NCI-H2196 treated with DMSO at 0.1 percent for 48 hours (cell line): ENCODE measurements at regions not wholly inside any gene's neighbourhood (a gene's known extent, or its start where the extent isn't known, plus 50 kb on each side); places are given as distances from the start of the nearest gene placed in this dataset.

ENCODE experiments used
- DNase-seq: peaks from one replicate; lab custom pipeline; 2025; ENCODE audit not compliant: unreplicated experiment; lab: John Stamatoyannopoulos, UW

DNA sequence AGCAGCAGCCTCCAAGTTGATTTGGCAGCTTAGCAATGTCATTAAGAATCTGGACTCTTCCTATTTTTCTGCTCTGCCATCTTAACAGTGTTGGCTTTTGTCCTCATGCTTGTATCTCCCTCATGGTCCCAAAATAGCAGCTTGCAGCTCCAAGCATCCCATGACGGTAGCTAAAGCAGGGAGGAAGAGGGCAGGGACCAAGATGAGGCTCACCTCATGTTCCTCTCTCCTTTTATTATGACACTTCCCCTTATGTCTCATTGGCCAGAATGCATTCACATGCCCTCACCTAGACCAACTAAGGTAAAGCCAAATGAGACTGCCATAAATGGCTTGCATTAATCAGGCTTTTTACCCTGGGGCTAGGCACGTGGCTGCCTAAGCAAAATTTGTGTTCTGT, 382.4 kb downstream of the SHQ1 start:
- no peak for DNase-seq

DNA sequence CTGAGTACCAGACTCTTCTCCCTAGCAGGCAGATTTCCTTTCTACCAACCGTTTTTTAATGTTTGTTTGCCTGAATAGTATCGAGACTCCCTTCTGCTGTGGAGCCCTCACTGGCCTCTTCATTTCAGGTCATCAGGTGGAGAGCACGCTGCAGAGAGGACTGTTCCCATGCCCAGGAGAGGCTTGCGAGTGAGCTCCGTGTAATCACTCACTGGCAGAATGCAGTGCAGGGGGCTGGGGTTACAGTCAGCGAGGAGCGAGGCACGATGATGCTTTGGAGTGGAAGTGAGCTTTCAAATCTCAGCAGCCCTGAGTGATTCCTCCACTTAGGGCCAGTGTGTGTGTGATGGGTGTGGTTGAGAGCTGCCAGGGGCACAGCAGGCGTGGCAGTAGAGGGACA, 385.2 kb downstream of the SHQ1 start:
- DNase-seq = no peak

DNA sequence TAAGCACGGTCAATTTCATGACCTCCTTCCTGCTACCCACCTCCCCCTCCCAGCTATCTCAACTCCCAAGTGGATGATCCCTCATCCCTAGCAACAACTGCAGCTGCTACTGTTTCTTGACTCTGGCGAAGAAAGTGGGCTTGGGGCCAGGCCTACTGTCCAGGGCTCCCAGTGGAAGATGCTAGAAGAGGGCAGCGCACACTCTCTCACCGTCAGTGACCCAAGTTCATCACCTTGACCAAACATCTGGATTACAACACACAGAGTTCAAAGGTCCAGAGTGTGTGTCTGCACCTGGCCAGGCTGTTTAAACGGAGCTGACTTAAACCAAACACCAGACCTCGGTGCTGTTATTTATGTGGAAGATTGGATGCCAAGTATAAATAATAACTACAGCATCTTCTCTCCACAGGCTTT, 385.6 kb downstream of the SHQ1 start:
- no peak for DNase-seq

- DNase-seq = no peak
These were observed 386.5 kb downstream of the SHQ1 start for GRCh38 chr3:72461787-72462186.

DNA sequence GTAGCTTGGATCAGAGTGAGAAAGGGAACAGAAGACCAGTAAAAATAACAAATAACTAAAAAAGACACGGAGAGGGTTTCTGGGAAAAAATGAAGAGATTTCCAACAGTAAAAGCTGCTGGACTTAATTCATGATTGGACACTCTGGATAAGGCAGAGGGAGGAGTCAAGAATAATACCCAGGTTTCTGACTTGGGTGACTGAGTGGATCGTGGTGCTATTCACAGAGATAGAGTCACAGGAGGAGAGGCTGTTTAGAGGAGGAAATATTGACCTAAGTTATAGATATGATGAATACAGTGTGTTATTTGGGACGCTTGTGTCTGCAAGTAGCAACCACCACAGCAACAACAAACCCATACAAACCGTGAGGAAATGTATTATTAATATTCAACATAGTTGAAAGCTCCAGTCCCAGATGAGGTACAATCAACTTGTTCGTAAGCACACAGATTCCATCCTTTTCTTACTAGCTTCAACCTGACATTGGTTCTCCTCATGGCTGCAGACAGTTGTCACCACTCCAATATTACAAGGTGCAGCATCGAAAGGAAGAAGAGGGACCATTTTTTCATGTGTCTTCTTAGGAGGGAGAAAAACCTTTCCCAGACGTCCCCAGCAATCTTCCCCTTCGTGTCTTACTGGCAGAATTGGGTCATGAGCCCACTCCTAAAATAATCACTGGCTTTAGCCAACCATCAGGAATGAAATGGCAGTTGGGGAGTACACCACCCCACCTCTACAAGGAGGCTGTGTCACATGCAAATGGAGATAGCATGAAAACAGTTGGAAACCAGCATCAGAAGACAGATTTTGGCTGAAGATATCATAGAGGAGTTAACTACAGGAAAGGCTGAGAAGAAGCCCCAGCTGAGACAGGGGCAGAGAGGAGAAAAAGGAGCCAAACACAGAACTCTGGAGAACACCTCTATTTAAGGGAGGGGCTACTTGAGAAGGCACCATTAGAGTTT, 387.8 kb downstream of the SHQ1 start:
- DNase-seq = no peak

GRCh38 chr3:72459588-72459987, 388.7 kb downstream of the SHQ1 start:
- DNase-seq = no peak

- no peak for DNase-seq
These were observed 389.9 kb downstream of the SHQ1 start for GRCh38 chr3:72458375-72458774.

- no peak for DNase-seq
These were observed 393.8 kb downstream of the SHQ1 start for GRCh38 chr3:72454441-72454840.

GRCh38 chr3:72453706-72454105, 394.5 kb downstream of the SHQ1 start:
- DNase-seq = no peak

DNA sequence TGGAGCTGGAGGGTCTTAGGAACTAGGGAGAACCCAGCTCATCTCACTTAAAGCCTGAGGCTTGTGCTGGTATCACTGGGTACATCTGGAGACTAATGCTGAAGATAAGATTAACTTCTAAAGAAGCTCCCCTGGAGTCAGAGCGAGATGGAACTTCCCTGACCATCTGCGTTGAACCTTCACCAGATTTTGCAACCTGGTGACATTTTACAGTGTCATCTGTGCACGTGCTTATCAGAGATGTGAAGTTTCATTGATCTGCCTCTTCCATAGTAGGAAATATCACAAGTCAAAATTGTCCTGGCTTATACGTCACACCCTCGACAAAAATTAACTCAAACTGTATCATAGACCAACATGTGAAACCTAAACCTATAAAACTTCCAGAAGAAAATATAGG, 395.5 kb downstream of the SHQ1 start:
- no peak for DNase-seq

- DNase-seq = no peak
These were observed 396.4 kb downstream of the SHQ1 start for GRCh38 chr3:72451841-72452240.

GRCh38 chr3:72449551-72449950, 398.7 kb downstream of the SHQ1 start:
- no peak for DNase-seq

DNA sequence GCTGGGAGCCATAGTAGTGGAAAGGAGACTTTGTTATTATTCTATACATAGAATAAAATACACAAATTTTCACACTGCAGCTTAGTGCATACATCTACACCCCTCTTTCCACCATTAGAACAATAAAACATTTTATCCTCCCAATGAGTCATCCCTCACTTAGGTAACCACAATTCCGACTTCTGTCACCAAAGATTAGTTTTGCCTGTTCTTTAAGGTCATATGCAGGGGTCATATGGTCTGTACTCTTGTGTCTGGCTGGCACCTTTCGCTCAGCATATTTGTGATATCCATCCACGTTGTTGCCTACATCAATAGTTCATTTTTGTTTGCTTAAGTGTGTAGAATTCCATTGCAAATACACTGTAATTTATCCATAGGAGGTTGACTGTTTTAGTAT, 399.4 kb downstream of the SHQ1 start:
- no peak for DNase-seq

DNA sequence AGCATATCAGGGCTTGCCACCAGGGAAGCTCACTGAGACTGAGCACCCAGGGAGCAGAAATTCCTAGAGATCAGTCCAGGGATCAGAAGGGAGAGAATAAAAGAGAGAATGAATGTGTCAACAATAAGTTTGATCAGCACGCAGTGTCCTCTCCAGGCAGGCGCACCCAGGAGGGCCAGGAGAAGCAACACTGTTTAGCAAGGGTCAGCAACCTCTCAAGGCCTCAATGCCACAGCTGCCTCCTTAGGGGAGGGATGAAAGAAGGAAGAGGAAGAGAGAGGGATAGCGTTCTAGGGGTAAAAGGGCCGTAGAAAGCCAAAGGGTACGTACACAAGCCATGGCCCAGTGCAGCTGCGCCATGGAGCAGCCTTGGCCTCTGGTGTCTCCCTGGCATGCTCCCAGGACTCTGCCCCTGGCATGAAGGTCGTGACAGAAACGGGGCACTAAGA, 399.8 kb downstream of the SHQ1 start:
- no peak for DNase-seq

- DNase-seq = peak; percentile 52
These were observed 400.9 kb downstream of the SHQ1 start for GRCh38 chr3:72447059-72447946.

- DNase-seq = no peak
These were observed 401.8 kb downstream of the SHQ1 start, which contains the start of gene RYBP for GRCh38 chr3:72446218-72447058. TSS of gene RYBP (minus strand) at chr3:72446621.

DNA sequence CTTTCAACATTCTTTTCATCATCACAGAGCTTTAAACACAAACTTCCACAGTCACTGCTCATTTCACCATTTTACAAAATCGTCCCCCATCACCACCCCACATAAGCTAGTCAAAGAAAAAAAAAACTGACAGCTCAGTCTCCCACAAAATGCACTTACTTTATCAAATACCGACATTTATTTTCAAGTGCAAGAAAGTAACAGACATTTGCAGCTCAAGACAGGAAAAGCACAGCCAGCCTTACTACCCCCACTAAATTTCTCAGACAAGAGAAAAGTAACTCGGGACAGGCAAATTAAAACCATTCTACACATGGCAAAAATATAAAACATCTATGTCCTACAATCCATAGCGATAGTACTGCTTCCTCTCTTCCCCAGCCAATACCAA, 402.4 kb downstream of the SHQ1 start:
- DNase-seq = no peak

DNA sequence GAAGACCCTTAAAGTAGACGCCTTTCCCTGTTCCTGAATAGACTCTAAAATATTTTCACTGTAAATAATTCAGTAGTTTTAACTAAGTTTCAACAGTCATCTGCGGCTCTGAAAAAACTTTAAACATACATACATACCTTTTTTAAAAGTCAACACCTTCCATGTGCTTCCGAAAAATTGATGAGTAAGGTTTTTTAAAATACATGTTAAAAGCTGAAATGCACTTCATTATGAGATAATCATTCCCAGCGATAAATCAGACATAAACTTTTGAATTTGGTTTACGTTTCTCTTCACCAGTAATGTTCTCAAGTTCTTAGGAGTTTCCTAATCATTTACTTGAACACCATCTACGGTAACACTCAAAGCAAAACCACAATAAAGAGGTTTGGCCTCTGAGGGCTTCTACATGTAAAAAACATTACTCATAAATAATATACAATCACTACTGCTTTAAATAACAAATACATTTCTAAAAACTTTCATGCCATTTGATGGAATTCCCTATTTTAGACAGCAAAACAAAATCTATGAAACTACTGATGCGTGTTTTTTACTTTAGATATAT, 403.5 kb downstream of the SHQ1 start:
- DNase-seq = no peak

- DNase-seq = no peak
These were observed 405.5 kb downstream of the SHQ1 start for GRCh38 chr3:72442759-72443158.

DNA sequence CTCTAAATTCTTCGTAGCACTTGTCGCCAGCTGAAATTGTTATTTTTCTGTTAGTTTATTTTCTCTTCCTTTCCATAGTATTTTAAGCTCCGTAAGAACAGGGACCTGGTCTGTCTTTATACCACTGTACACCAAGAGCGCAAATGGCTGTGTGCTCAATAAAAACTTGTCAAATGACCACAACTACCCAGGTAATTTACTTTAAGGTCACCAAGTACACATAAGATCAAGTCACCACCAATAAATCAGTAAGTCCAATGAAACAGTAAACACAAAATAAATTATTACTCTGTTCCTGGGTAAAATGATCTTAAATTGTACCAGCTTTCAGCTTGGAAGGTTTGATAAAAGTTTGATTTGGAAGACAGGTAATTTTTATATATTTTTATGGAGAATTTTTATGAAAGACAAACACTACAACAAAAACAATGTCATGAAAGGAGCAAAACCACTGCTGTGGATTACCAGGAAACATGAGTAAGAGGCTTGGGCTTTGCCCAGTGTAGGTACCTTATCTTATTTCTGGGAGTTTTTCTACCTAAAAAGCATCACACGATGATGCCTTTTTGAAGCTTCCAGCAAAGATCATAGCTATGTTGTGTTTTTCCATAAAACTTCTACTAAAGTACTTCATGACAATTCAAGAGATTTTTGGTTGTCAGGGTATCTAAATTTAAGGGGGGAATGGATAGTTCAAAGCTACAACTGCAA, 406.8 kb downstream of the SHQ1 start:
- DNase-seq = no peak
